Liver (tissue), 7 donors: ENCODE measurements at regions not wholly inside any gene's neighbourhood (a gene's known extent, or its start where the extent isn't known, plus 50 kb on each side); places are given as distances from the start of the nearest gene placed in this dataset.

Experiments
- DNase-seq: peaks from one replicate; pipeline ENCODE4 v3.0.0-alpha.2; 2017; ENCODE audit warnings: low spot score
- H3K27ac ChIP-seq, 2 donors: one replicate each; pipeline ENCODE4 v1.7.0; 2013; ENCODE audit warnings: inconsistent platforms in 2 of 2, low read length in 2 of 2, control low read depth in 1 of 2, low read depth in 1 of 2, mild to moderate bottlenecking in 1 of 2
- H3K27me3 ChIP-seq, 4 donors: one replicate each; pipeline versions ENCODE4 v1.6.1 to v1.7.0; 2013; ENCODE audit warnings: low read length in 3 of 4, inconsistent platforms in 1 of 4, mild to moderate bottlenecking in 1 of 4, moderate library complexity in 1 of 4; ENCODE audit not compliant: control insufficient read depth in 4 of 4, insufficient read depth in 4 of 4
- H3K36me3 ChIP-seq, 4 donors: one replicate each; pipeline versions ENCODE4 v1.6.1 to v1.7.0; 2013; ENCODE audit warnings: low read length in 3 of 4, mild to moderate bottlenecking in 3 of 4, low read depth in 1 of 4, moderate library complexity in 1 of 4; ENCODE audit not compliant: control insufficient read depth in 4 of 4, insufficient read depth in 3 of 4
- H3K4me1 ChIP-seq, 4 donors: one replicate each; pipeline versions ENCODE4 v1.6.1 to v1.7.0; 2013; ENCODE audit warnings: low read length in 3 of 4, mild to moderate bottlenecking in 3 of 4, moderate library complexity in 1 of 4; ENCODE audit not compliant: control insufficient read depth in 4 of 4, insufficient read depth in 4 of 4
- H3K4me3 ChIP-seq, 3 donors: one replicate each; pipeline versions ENCODE4 v1.6.1 to v1.7.0; 2013; ENCODE audit warnings: low read length in 3 of 3, control low read depth in 1 of 3, low read depth in 1 of 3, mild to moderate bottlenecking in 1 of 3
- H3K9ac ChIP-seq, 2 donors: one replicate each; pipeline ENCODE4 v1.7.0; 2013; ENCODE audit warnings: low read length in 2 of 2, mild to moderate bottlenecking in 2 of 2, moderate library complexity in 2 of 2, control low read depth in 1 of 2, low read depth in 1 of 2
- H3K9me3 ChIP-seq, 4 donors: one replicate each; pipeline versions ENCODE4 v1.6.1 to v1.7.0; 2013; ENCODE audit warnings: low read length in 3 of 4; ENCODE audit not compliant: control insufficient read depth in 4 of 4
- ATF3 ChIP-seq: IDR thresholded peaks from 2 replicates; pipeline ENCODE4 v1.6.1; 2016; ENCODE audit warnings: antibody characterized with exemption
- EGR1 ChIP-seq, 2 donors: IDR thresholded peaks; 2 replicates each; pipeline ENCODE4 v1.6.1; 2016 to 2018; ENCODE audit warnings: antibody characterized with exemption in 2 of 2, low read depth in 2 of 2
- FOXA1 ChIP-seq: IDR thresholded peaks from 2 replicates; pipeline ENCODE4 v1.6.1; 2016; ENCODE audit warnings: antibody characterized with exemption
- FOXA2 ChIP-seq: IDR thresholded peaks from 2 replicates; pipeline ENCODE4 v1.6.1; 2016; ENCODE audit warnings: antibody characterized with exemption
- GABPA ChIP-seq, 2 donors: IDR thresholded peaks in 1 of 2; conservative IDR thresholded peaks in 1 of 2; 2 replicates each; pipeline ENCODE4 v1.6.1; 2016; ENCODE audit warnings: antibody characterized with exemption in 2 of 2, mild to moderate bottlenecking in 1 of 2, moderate library complexity in 1 of 2
- HNF4G ChIP-seq: IDR thresholded peaks from 2 replicates; pipeline ENCODE4 v1.6.1; 2016; ENCODE audit warnings: antibody characterized with exemption
- JUND ChIP-seq, 2 donors: IDR thresholded peaks; 2 replicates each; pipeline ENCODE4 v1.6.1; 2016; ENCODE audit warnings: antibody characterized with exemption in 2 of 2
- MAX ChIP-seq: IDR thresholded peaks from 2 replicates; pipeline ENCODE4 v1.6.1; 2016; ENCODE audit warnings: antibody characterized with exemption
- RAD21 ChIP-seq, 2 donors: IDR thresholded peaks; 2 replicates each; pipeline ENCODE4 v1.6.1; 2016; ENCODE audit warnings: antibody characterized with exemption in 2 of 2, mild to moderate bottlenecking in 2 of 2
- REST ChIP-seq: IDR thresholded peaks from 2 replicates; pipeline ENCODE4 v1.6.1; 2016; ENCODE audit warnings: antibody characterized with exemption, mild to moderate bottlenecking
- RXRA ChIP-seq, 2 donors: IDR thresholded peaks; 2 replicates each; pipeline ENCODE4 v1.6.1; 2017 to 2018; ENCODE audit warnings: antibody characterized with exemption in 2 of 2, mild to moderate bottlenecking in 1 of 2
- SP1 ChIP-seq: IDR thresholded peaks from 2 replicates; pipeline ENCODE4 v1.6.1; 2018; ENCODE audit warnings: antibody characterized with exemption, mild to moderate bottlenecking
- TAF1 ChIP-seq: conservative IDR thresholded peaks from 2 replicates; pipeline ENCODE4 v1.6.1; 2016; ENCODE audit warnings: antibody characterized with exemption, mild to moderate bottlenecking
- YY1 ChIP-seq: IDR thresholded peaks from 2 replicates; pipeline ENCODE4 v1.6.1; 2016; ENCODE audit warnings: antibody characterized with exemption, mild to moderate bottlenecking
- WGBS: extraction: QIAGEN DNeasy Blood & Tissue Kit; methylation state at CpG from one replicate; pipeline ENCODE4 v1.1.7; 2013; 5-methylcytosine and 5-hydroxymethylcytosine counted together
- donor health status: healthy.
- donor health status: healthy.
- donor health status: healthy.
- donor health status: healthy.

GRCh38 chr12:77645966-77646598, 184.6 kb upstream of the NAV3 start:
- TF ChIP-seq MAX (no peak), EGR1 (IDR thresholded peaks at IDR 0.05; ENCODE audit: low read depth in 2 of 2) (no peak), RXRA (IDR thresholded peaks at IDR 0.05) (no peak), FOXA2 (no peak), GABPA (IDR thresholded peaks at IDR 0.05 in 1 of 2, conservative IDR thresholded peaks at IDR 0.05 in 1 of 2) (no peak), JUND (IDR thresholded peaks at IDR 0.05) (no peak), RAD21 (IDR thresholded peaks at IDR 0.05) (no peak)
- no peaks in the 10 kb centered on the region for H3K27me3 ChIP-seq
- H3K27ac ChIP-seq = no peak overlapping the region
- no peak overlapping the region for H3K4me3 ChIP-seq
- H3K9ac ChIP-seq = no peak overlapping the region
- no peaks in the 10 kb centered on the region for H3K36me3 ChIP-seq
- WGBS = 58% methylated on average over 5 of the region's 5 CpGs
- H3K4me1 ChIP-seq = no peaks in the 10 kb centered on the region
- DNase-seq = no peak
- H3K9me3 ChIP-seq = peaks cover 0 to 1% (median 0%) of the 10 kb centered on the region in 4 donors

- TF ChIP-seq HNF4G = no peak
- no peak for TF ChIP-seq YY1
- TF ChIP-seq TAF1 = no peak
- TF ChIP-seq RAD21 (IDR thresholded peaks at IDR 0.05) = no peak
- TF ChIP-seq EGR1 (IDR thresholded peaks at IDR 0.05; ENCODE audit: low read depth in 2 of 2) = no peak
- TF ChIP-seq FOXA2 = no peak
- no peak for TF ChIP-seq SP1
- TF ChIP-seq FOXA1 = no peak
- TF ChIP-seq REST = no peak
- TF ChIP-seq GABPA (IDR thresholded peaks at IDR 0.05 in 1 of 2, conservative IDR thresholded peaks at IDR 0.05 in 1 of 2) = no peak
- no peak for TF ChIP-seq JUND (IDR thresholded peaks at IDR 0.05)
- no peak overlapping the region for H3K27ac ChIP-seq
- 43% methylated on average over 3 of the region's 3 CpGs for WGBS
- no peaks in the 10 kb centered on the region for H3K27me3 ChIP-seq
- DNase-seq = no peak
- H3K4me3 ChIP-seq = no peak overlapping the region
- no peaks in the 10 kb centered on the region for H3K4me1 ChIP-seq
- no peak overlapping the region for H3K9ac ChIP-seq
- peaks cover 0 to 1% (median 0%) of the 10 kb centered on the region in 4 donors for H3K9me3 ChIP-seq
- no peaks in the 10 kb centered on the region for H3K36me3 ChIP-seq
Observed at GRCh38 chr12:77644915-77645605, 185.6 kb upstream of the NAV3 start.

- DNase-seq = no peak
- H3K27ac ChIP-seq = no peak overlapping the region
- no peak for TF ChIP-seq RAD21 (IDR thresholded peaks at IDR 0.05)
- TF ChIP-seq ATF3 = no peak
- no peak for TF ChIP-seq REST
- no peak overlapping the region for H3K9ac ChIP-seq
- no peaks in the 10 kb centered on the region for H3K4me1 ChIP-seq
- H3K9me3 ChIP-seq = peaks cover 0 to 1% (median 0%) of the 10 kb centered on the region in 4 donors
- H3K36me3 ChIP-seq = no peaks in the 10 kb centered on the region
- no peak overlapping the region for H3K4me3 ChIP-seq
- WGBS = 86% methylated on average over 3 of the region's 3 CpGs
- H3K27me3 ChIP-seq = no peaks in the 10 kb centered on the region
Observed at GRCh38 chr12:77642246-77642645, 188.4 kb upstream of the NAV3 start.
